NB4 (cell line): ENCODE measurements at regions not wholly inside any gene's neighbourhood (a gene's known extent, or its start where the extent isn't known, plus 50 kb on each side); places are given as distances from the start of the nearest gene placed in this dataset.

Experiments
- DNase-seq: peaks from one replicate; pipeline ENCODE4 v3.0.0; 2010; ENCODE audit warnings: low read depth
- H3K4me3 ChIP-seq: one replicate; pipeline ENCODE4 v1.5.1; 2011; ENCODE audit warnings: mild to moderate bottlenecking, low read depth, low read length, moderate library complexity
- MYC ChIP-seq: IDR thresholded peaks from 2 replicates; pipeline ENCODE4 v1.6.1; 2011; ENCODE audit warnings: low read depth, low read length
- POLR2A ChIP-seq: IDR thresholded peaks from 2 replicates; pipeline ENCODE4 v1.6.1; 2011; ENCODE audit warnings: mild to moderate bottlenecking; ENCODE audit not compliant: insufficient read length; ENCODE audit errors: extremely low read depth
- TF ChIP-seq, protein P1 (sequence below): IDR thresholded peaks from 2 replicates; pipeline ENCODE4 v1.6.1; 2011; ENCODE audit warnings: low read depth, low read length
- TF ChIP-seq, protein P2 (sequence below): IDR thresholded peaks from one replicate; pipeline ENCODE4 v1.5.1; 2012; ENCODE audit warnings: low read depth, low read length

DNA sequence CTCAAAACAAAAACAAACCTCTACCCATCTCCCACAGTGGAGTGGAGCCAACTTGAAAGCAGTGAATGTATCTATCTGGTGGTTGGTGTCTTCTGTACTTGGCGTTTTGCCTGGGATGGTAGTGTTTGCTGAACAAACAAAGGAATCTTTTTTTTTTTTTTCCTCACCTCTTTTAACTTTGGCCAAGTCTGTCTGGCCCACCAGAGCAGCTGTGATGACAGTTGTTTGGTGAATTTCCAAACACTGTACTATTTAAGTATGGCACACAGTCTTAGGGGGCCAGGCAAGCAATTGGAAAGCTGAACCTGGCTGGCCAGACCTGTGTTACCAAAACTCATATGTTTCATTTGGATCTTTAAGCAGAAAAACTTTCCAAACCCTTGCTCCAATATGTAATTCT, 101.8 kb upstream of the CDH13 start:
- no peak for DNase-seq
- no peak overlapping the region for H3K4me3 ChIP-seq
- TF ChIP-seq MYC (no peak), POLR2A (no peak)
- TF ChIP-seq, protein P1, sequence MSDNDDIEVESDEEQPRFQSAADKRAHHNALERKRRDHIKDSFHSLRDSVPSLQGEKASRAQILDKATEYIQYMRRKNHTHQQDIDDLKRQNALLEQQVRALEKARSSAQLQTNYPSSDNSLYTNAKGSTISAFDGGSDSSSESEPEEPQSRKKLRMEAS: no peak

DNA sequence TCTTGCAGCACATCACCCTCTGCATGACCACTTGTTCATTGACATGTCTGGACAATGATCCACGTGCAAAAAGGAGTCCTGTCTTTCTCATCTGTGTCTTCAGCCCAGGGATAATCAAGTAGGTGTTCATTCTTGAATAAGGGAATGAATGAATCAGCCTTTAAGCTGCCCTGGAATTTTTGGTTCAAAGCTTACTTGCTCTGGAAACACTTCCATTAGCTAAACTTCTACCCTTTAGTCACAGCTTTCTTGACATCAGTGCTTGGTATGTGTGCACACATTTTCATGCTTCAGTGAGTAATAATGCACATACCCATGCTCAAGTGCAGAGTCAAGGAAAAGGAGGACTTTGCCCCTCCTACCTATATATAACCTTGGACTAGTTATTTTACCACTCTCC, 103.0 kb upstream of the CDH13 start:
- no peak for DNase-seq
- TF ChIP-seq POLR2A: no peak
- TF ChIP-seq MYC: no peak
- TF ChIP-seq, protein P1: no peak
- TF ChIP-seq, protein P2, sequence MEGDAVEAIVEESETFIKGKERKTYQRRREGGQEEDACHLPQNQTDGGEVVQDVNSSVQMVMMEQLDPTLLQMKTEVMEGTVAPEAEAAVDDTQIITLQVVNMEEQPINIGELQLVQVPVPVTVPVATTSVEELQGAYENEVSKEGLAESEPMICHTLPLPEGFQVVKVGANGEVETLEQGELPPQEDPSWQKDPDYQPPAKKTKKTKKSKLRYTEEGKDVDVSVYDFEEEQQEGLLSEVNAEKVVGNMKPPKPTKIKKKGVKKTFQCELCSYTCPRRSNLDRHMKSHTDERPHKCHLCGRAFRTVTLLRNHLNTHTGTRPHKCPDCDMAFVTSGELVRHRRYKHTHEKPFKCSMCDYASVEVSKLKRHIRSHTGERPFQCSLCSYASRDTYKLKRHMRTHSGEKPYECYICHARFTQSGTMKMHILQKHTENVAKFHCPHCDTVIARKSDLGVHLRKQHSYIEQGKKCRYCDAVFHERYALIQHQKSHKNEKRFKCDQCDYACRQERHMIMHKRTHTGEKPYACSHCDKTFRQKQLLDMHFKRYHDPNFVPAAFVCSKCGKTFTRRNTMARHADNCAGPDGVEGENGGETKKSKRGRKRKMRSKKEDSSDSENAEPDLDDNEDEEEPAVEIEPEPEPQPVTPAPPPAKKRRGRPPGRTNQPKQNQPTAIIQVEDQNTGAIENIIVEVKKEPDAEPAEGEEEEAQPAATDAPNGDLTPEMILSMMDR: no peak
- H3K4me3 ChIP-seq: no peak overlapping the region

- TF ChIP-seq, protein P1: no peak
- TF ChIP-seq MYC (no peak), POLR2A (no peak)
- TF ChIP-seq, protein P2: no peak
- no peak for DNase-seq
- H3K4me3 ChIP-seq: no peak overlapping the region
Measured at GRCh38 chr16:82522026-82522425, 104.7 kb upstream of the CDH13 start.

- TF ChIP-seq MYC: no peak
- TF ChIP-seq POLR2A: no peak
- TF ChIP-seq, protein P1: no peak
- TF ChIP-seq, protein P2: no peak
- no peak overlapping the region for H3K4me3 ChIP-seq
- no peak for DNase-seq
Measured at GRCh38 chr16:82518811-82519210, 108.0 kb upstream of the CDH13 start.

- TF ChIP-seq, protein P1: no peak
- TF ChIP-seq, protein P2: no peak
- TF ChIP-seq POLR2A (no peak), MYC (no peak)
- no peak for DNase-seq
- H3K4me3 ChIP-seq: no peak overlapping the region
Measured at GRCh38 chr16:82514262-82514661, 112.5 kb upstream of the CDH13 start.

- H3K4me3 ChIP-seq: no peak overlapping the region
- no peak for DNase-seq
- TF ChIP-seq MYC (no peak), POLR2A (no peak)
- TF ChIP-seq, protein P2: no peak
- TF ChIP-seq, protein P1: no peak
Measured at GRCh38 chr16:82510789-82511305, 115.9 kb upstream of the CDH13 start.
